Uterus (tissue), 2 donors: ENCODE measurements at regions not wholly inside any gene's neighbourhood (a gene's known extent, or its start where the extent isn't known, plus 50 kb on each side); places are given as distances from the start of the nearest gene placed in this dataset.

Experiments used
- CTCF ChIP-seq, 4 experiments: fragments of 200-600 bp in 2 of 4; fragments of 450-650 bp in 2 of 4; sonication (generic) in 2 of 4; IDR thresholded peaks; one replicate each; pipeline ENCODE4 v1.5.1; 2016 to 2019; ENCODE audit warnings: antibody characterized with exemption in 4 of 4, mild to moderate bottlenecking in 2 of 4, moderate library complexity in 1 of 4
- POLR2A ChIP-seq, 2 donors: fragments of 450-650 bp; IDR thresholded peaks; one replicate each; pipeline ENCODE4 v1.6.1; 2016; ENCODE audit warnings: antibody characterized with exemption in 2 of 2, mild to moderate bottlenecking in 1 of 2, moderate library complexity in 1 of 2

- TF ChIP-seq POLR2A (IDR thresholded peaks at IDR 0.05), result no peak
- no peak for TF ChIP-seq CTCF (IDR thresholded peaks at IDR 0.05)
Measured at GRCh38 chr1:208366559-208366958, 122.4 kb upstream of the PLXNA2 start.
